ENCODE measurements at regions not wholly inside any gene's neighbourhood (a gene's known extent, or its start where the extent isn't known, plus 50 kb on each side); places are given as distances from the start of the nearest gene placed in this dataset.

DNA sequence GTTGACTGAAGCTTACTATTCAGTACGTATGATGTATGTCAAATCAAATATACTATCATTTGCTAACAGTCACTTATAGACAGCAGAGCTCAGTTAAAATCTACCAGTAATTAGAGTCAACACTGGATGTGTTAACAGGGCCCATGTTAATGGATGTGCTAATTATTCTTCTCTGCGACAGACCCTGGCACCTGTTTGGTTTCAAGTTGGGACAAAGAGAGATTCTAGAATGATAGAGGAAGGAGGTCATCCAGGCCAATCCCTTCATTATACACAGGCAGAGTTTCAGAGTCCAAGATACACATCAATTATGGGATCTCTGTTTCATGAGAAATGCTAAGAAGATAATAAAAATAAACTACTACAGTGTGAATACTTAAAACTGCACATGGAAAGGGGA lies 615.0 kb downstream of the ZNF608 start:
- CTCF ChIA-PET (ENCODE audit: partially characterized antibody) = interaction anchor here (0.6 kb wide), 1 partner anchor 398 kb away, joined by 3 read pairs; no protein-coding TSS in a partner anchor
- FAIRE-seq = no peak
- WGBS, 2 experiments (ENCODE audit: extremely low coverage in 1 of 2, insufficient coverage in 1 of 2, insufficient read length in 1 of 2, insufficient replicate concordance in 2 of 2, low coverage in 1 of 2, low lambda C conversion rate in 2 of 2, missing lambda C conversion rate in 1 of 2) = 91% methylated on average over 2 of the region's 2 CpGs; no CpG with 5 or more reads in 1 of the 2 experiments

More for the DNA sequence above, 615.0 kb downstream of the ZNF608 start:
- no peak overlapping the region for H3K4me2 ChIP-seq (ENCODE audit: insufficient read depth in 1 of 2, low read depth in 2 of 2, low read length in 2 of 2)
- H2BK12ac ChIP-seq (ENCODE audit: low read depth, low read length) = no peak overlapping the region
- no peak overlapping the region for H3K23ac ChIP-seq (ENCODE audit: insufficient read length)
- H2AK5ac ChIP-seq (ENCODE audit: low read depth, low read length) = no peak overlapping the region
- no peak overlapping the region for H3K56ac ChIP-seq (replicated peaks; ENCODE audit: insufficient read length, low read depth, low read length)
- H3K79me2 ChIP-seq (ENCODE audit: control insufficient read depth in 1 of 2, insufficient read depth in 2 of 2, low read length in 2 of 2) = no peaks in the 10 kb centered on the region
- no peak overlapping the region for H2BK20ac ChIP-seq (ENCODE audit: low read length)
- no peak for DNase-seq (ENCODE audit: low read depth in 1 of 2, low spot score in 2 of 2)
- no peaks in the 10 kb centered on the region for H3K36me3 ChIP-seq (ENCODE audit: control insufficient read depth in 2 of 4, insufficient read depth in 4 of 4, low read length in 3 of 4)
- no peak overlapping the region for H3K4me3 ChIP-seq (ENCODE audit: extremely low read depth in 1 of 4, insufficient read depth in 2 of 4, low read depth in 3 of 4, low read length in 4 of 4)
- POLR2A ChIA-PET (ENCODE audit: partially characterized antibody) = no interaction called here
- no peaks in the 10 kb centered on the region for H3K9me3 ChIP-seq (ENCODE audit: insufficient read depth in 2 of 2, low read depth in 1 of 2, low read length in 1 of 2)
- no peak overlapping the region for H3K14ac ChIP-seq (ENCODE audit: insufficient read length)
- H2BK15ac ChIP-seq (ENCODE audit: low read length) = no peak overlapping the region
- no peak overlapping the region for H3K27ac ChIP-seq (ENCODE audit: low read depth, low read length)
- H2BK120ac ChIP-seq (replicated peaks; ENCODE audit: low read depth, low read length) = no peak overlapping the region
- H2AFZ ChIP-seq (ENCODE audit: low read length) = no peak overlapping the region
- no peaks in the 10 kb centered on the region for H3K27me3 ChIP-seq (replicated peaks in 1 of 4; ENCODE audit: control insufficient read depth in 3 of 4, extremely low read depth in 1 of 4, insufficient read depth in 3 of 4, low read length in 3 of 4)
- H3K9ac ChIP-seq (replicated peaks in 1 of 4; ENCODE audit: extremely low read depth in 1 of 4, low read depth in 3 of 4, low read length in 3 of 4) = no peak overlapping the region
- H3K23me2 ChIP-seq (ENCODE audit: low read depth, low read length) = no peaks in the 10 kb centered on the region
- no peak overlapping the region for H4K91ac ChIP-seq (replicated peaks; ENCODE audit: insufficient read length, low read length)
- TF ChIP-seq SP1 (IDR thresholded peaks at IDR 0.05; ENCODE audit: low read depth, low read length) (no peak), RXRA (IDR thresholded peaks at IDR 0.05; ENCODE audit: insufficient read depth, low read depth, low read length) (no peak), SIX5 (IDR thresholded peaks at IDR 0.05; ENCODE audit: low read depth, low read length) (no peak), KDM1A (IDR thresholded peaks at IDR 0.05; ENCODE audit: borderline replicate concordance, low read length) (no peak), GTF2F1 (IDR thresholded peaks at IDR 0.05; ENCODE audit: borderline replicate concordance, low read depth, low read length) (no peak), FOSL1 (IDR thresholded peaks at IDR 0.05; ENCODE audit: insufficient read depth, low read depth, low read length) (no peak), KDM5A (IDR thresholded peaks at IDR 0.05; ENCODE audit: low read length) (no peak)
- no peaks in the 10 kb centered on the region for H3K4me1 ChIP-seq (replicated peaks in 1 of 4; ENCODE audit: control insufficient read depth in 3 of 4, insufficient read depth in 4 of 4, low read length in 3 of 4)
- H4K8ac ChIP-seq (ENCODE audit: extremely low read depth, insufficient read depth, low read length) = no peak overlapping the region
- H3K18ac ChIP-seq (ENCODE audit: extremely low read depth, low read length) = no peak overlapping the region
- H3K4ac ChIP-seq (replicated peaks; ENCODE audit: insufficient read length, low read depth, low read length) = no peak overlapping the region
- H3K79me1 ChIP-seq (ENCODE audit: low read depth, low read length) = no peaks in the 10 kb centered on the region
- H4K5ac ChIP-seq (ENCODE audit: insufficient read length, low read depth, low read length) = no peak overlapping the region
- H2BK5ac ChIP-seq (ENCODE audit: low read depth, low read length) = no peak overlapping the region
- no peaks in the 10 kb centered on the region for H4K20me1 ChIP-seq (replicated peaks in 1 of 2; ENCODE audit: control insufficient read depth in 1 of 2, insufficient read depth in 2 of 2, low read length in 2 of 2)

All from H1 (cell line).